Prostate gland (tissue), 2 donors: ENCODE measurements at regions not wholly inside any gene's neighbourhood (a gene's known extent, or its start where the extent isn't known, plus 50 kb on each side); places are given as distances from the start of the nearest gene placed in this dataset.

ENCODE experiments used
- CTCF ChIP-seq, 4 experiments: fragments of 200-600 bp in 2 of 4; fragments of 450-650 bp in 2 of 4; sonication (generic) in 2 of 4; IDR thresholded peaks; 1 replicate in 3 of 4; 2 replicates in 1 of 4; pipeline ENCODE4 v1.5.1; 2016 to 2019; ENCODE audit warnings: antibody characterized with exemption in 4 of 4, mild to moderate bottlenecking in 2 of 4, moderate library complexity in 2 of 4
- POLR2A ChIP-seq: fragments of 450-650 bp; IDR thresholded peaks from one replicate; pipeline ENCODE4 v1.6.1; 2016; ENCODE audit warnings: antibody characterized with exemption, mild to moderate bottlenecking
- POLR2AphosphoS5 ChIP-seq: sonication (generic); formaldehyde crosslinking; IDR thresholded peaks from one replicate; pipeline ENCODE4 v1.6.1; 2017; ENCODE audit warnings: antibody characterized with exemption

- TF ChIP-seq CTCF (IDR thresholded peaks at IDR 0.05) (no peak), POLR2A (no peak), POLR2AphosphoS5 (no peak)
These were observed 592.1 kb downstream of the SI start for GRCh38 chr3:164486150-164486549.
